Skeletal muscle satellite cell (primary cell): ENCODE measurements at regions not wholly inside any gene's neighbourhood (a gene's known extent, or its start where the extent isn't known, plus 50 kb on each side); places are given as distances from the start of the nearest gene placed in this dataset.
A peak's percentile ranks its signal among the peaks of the same experiment; 100 is the strongest.

Experiments
- H3K27me3 ChIP-seq: 2 replicates; pipeline ENCODE4 v1.7.0; 2013; ENCODE audit warnings: low read length; ENCODE audit not compliant: control insufficient read depth, insufficient read depth
- H3K36me3 ChIP-seq: 2 replicates; pipeline ENCODE4 v1.7.0; 2013; ENCODE audit warnings: mild to moderate bottlenecking, control low read depth, low read length; ENCODE audit not compliant: insufficient read depth
- H3K4me1 ChIP-seq: 2 replicates; pipeline ENCODE4 v1.7.0; 2013; ENCODE audit warnings: low read length; ENCODE audit not compliant: control insufficient read depth, insufficient read depth
- H3K4me2 ChIP-seq: 2 replicates; pipeline ENCODE4 v1.7.0; 2013; ENCODE audit warnings: mild to moderate bottlenecking, low read length
- H3K4me3 ChIP-seq: 2 replicates; pipeline ENCODE4 v1.7.0; 2013; ENCODE audit warnings: low read length
- H3K9ac ChIP-seq: 2 replicates; pipeline ENCODE4 v1.7.0; 2013; ENCODE audit warnings: mild to moderate bottlenecking, low read depth, low read length, moderate library complexity
- H3K9me3 ChIP-seq: replicated peaks from 2 replicates; pipeline ENCODE4 v1.7.0; 2013; ENCODE audit warnings: mild to moderate bottlenecking, control low read depth, low read length

DNA sequence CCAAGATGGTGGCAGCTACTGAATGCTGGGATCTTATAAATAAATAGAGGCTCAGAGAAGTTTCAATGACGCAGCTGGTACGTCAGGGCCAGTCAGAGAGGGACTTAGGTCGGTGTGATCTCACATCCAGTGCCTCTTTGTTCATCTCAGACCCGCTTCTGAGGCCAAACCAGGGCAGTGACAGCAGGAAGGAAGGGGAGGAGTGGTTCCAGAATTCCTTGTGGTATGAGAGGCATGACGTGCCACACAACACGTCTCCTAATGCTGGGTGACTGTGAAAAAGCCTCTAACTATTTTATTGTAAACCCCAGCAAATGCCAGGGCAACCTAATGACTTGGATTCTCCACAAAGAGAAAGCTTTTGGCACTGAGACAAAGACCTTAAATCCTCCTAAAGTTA lies 423.3 kb downstream of the LPIN1 start:
- Histone ChIP-seq H3K36me3 (no peaks in the 10 kb centered on the region), H3K9me3 (no peaks in the 10 kb centered on the region), H3K4me2 (no peak overlapping the region), H3K9ac (peak overlapping the region; percentile 62), H3K4me1 (peaks cover 22% of the 10 kb centered on the region), H3K4me3 (no peak overlapping the region), H3K27me3 (no peaks in the 10 kb centered on the region)

DNA sequence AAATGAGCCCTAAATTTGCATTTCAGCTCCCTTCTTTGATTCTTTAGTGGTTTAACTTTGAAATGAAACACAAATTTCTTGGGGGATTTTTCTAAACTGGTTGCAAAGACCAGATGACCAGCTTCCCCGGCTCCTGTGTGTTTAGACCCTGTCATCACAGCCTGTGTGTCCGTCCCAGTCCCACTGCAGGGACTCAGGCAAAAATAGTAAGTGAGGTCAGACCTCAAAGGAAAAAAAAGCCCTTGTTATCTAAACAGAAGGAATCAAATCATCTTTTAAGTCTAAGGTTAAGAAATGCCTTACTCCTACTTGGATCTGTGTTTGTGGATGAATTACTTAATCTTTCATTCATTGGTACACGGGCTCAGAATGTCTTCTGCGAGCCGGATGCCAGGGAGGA lies 423.7 kb downstream of the LPIN1 start:
- Histone ChIP-seq H3K9ac (peak overlapping the region; percentile 57), H3K27me3 (no peaks in the 10 kb centered on the region), H3K4me3 (no peak overlapping the region), H3K4me1 (peaks cover 22% of the 10 kb centered on the region), H3K4me2 (no peak overlapping the region), H3K36me3 (no peaks in the 10 kb centered on the region), H3K9me3 (no peaks in the 10 kb centered on the region)

DNA sequence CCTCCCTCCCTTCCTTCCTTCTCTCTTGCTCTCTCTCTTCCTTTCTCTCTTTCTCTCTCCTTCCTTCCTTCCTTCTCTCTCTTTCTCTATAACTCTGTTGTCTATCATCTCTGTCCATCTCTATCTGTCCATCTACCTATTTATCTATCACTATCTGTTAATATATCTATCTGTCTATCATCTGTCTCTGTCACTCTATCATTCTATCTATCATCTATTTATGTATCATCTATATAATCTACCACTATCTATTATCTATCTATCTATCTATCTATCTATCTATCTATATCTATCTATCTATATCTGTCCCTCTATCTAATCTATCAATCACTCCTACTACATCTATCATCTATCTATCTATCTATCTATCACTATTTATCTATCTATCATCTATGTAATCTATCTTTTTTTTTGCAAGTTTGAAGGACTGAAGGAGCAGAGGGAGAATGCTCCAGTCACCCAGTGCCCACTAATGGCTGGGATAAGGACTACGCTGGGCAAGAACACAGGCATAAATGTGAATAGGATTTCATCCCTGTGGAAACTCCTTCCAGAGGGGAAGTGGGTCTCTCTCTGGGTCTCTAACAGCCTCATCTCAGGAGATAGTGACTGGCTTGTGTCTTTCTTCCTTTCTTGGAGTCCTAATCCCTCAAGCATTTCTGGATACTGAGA lies 427.0 kb downstream of the LPIN1 start:
- Histone ChIP-seq H3K4me3 (no peak overlapping the region), H3K4me1 (peaks cover 33% of the 10 kb centered on the region), H3K9ac (no peak overlapping the region), H3K27me3 (no peaks in the 10 kb centered on the region), H3K36me3 (no peaks in the 10 kb centered on the region), H3K4me2 (no peak overlapping the region), H3K9me3 (no peaks in the 10 kb centered on the region)

DNA sequence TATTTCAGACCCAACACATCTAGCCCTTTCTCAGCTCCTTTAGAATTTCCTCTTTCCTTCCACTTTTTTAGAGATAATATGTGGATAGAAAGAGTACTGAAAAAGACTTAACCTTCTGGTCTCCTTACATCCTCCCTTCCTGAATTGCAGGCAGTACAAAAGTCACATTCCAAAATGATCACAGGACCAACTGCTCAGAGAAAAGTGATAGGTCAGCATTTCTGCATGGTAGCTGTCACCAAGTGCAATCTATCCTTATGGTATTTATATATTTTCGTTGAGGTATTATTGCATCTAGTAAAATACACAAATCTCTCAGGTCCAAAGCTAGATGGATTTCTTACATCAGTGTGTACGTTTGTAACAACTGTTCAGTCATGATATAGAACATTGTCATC lies 427.5 kb downstream of the LPIN1 start:
- H3K36me3 ChIP-seq = no peaks in the 10 kb centered on the region
- H3K4me1 ChIP-seq = peaks cover 28% of the 10 kb centered on the region

DNA sequence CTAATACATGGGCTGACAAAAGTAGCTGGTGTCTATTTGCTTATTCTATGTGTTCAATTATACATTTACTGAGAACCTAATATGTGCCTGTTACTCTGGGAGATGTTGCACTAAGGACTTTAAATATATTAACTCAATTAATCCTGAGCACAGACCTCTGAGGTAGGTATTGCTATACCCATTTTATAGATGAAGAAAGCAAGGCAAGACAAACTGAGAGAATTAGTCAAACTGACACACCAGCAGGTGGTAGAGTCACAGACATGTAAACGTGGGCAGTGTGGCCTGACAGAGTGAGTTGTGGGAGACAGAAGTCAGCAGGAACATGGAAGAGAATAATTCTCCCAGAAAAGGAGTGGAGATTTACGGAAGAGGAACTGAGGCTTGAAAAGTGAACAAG lies 428.9 kb downstream of the LPIN1 start:
- Histone ChIP-seq H3K4me1 (peaks cover 14% of the 10 kb centered on the region), H3K4me2 (no peak overlapping the region), H3K36me3 (no peaks in the 10 kb centered on the region), H3K27me3 (no peaks in the 10 kb centered on the region), H3K9ac (no peak overlapping the region), H3K4me3 (no peak overlapping the region), H3K9me3 (no peaks in the 10 kb centered on the region)

More for the DNA sequence above, 427.5 kb downstream of the LPIN1 start:
- H3K4me3 ChIP-seq = no peak overlapping the region
- no peak overlapping the region for H3K9ac ChIP-seq
- no peaks in the 10 kb centered on the region for H3K9me3 ChIP-seq
- H3K4me2 ChIP-seq = no peak overlapping the region
- no peaks in the 10 kb centered on the region for H3K27me3 ChIP-seq

DNA sequence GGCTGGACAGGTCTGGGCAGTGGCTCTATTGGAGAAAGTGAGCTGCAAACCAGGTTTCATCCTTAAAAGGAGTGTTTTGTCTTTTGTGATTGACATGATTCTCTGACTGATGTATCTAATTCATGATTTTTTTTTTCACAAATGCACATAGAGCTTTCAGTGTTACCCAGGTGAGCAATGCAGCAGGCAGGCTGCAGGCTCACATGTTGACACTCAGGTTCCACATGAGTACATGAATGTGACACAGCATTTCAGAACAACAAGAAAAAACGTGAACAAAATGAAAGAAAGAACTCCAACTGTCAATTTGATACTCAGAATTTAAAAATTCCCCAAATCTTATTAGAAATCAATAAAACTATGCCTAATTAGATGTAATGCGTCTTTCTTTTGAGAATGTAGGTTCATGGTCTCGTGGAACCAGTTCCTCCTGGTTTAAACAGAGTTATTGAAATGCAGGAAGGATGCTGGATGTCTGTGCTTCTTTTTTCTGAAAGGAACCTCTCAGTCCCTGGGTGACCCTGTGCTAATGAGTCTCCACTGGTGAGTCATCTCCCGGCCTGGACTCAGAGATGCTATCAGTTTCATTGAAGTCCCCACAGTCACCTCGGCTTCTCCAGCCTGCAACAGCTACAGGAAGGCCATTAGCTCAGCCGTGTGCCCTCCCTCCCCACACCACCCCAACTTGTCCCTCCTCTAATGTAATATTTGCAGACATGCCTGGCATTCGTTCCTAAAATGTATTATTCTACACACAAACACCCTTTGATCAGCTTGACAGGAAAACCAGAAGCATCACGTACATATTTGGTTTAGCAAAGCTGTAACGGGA lies 430.4 kb downstream of the LPIN1 start:
- Histone ChIP-seq H3K4me3 (no peak overlapping the region), H3K9ac (no peak overlapping the region), H3K27me3 (peaks cover 5% of the 10 kb centered on the region), H3K4me2 (peak overlapping the region; percentile 40), H3K9me3 (no peaks in the 10 kb centered on the region), H3K36me3 (no peaks in the 10 kb centered on the region), H3K4me1 (peaks cover 12% of the 10 kb centered on the region)

DNA sequence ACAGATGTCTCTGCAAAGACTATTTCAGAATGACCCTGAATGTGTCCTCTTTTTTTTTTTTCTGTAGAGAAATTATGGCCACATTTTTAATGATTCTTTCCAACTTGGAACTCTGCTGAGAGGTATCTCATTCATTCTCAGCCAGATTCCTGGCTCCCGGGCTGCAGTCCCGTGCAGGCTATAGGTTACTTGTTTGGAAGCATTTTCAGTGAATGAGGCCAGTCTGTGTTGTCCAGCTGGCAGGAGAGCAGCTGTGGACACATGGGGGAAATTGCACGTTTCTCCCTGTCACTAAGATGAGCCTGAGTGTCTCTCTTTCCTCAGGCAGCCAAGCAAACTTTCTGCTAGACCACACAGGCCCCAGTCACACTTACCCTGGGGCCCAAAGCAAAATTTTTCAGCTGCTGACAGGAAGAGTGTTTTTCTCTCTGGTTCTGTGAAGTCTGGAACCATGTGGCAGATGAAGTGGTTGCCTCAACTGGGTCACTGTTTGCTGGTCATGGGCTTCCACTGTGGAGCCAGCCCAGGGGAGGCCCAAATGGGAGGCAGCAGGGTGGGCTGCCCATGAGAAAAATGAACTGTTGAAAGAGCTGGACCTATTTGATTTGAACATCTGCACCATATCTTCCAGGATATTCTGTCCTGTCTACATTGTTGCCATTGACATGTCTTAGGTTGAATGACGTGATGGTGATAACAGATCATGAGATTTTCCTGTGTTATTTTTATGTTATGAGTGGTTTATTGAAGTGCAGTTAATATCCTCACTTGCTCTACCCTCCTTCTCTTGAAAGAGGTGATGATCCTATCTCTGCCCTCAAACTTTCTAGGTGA lies 431.2 kb downstream of the LPIN1 start:
- Histone ChIP-seq H3K4me2 (peak overlapping the region; percentile 40), H3K9ac (no peak overlapping the region), H3K4me3 (no peak overlapping the region), H3K9me3 (no peaks in the 10 kb centered on the region), H3K4me1 (peaks cover 12% of the 10 kb centered on the region), H3K27me3 (peaks cover 7% of the 10 kb centered on the region), H3K36me3 (no peaks in the 10 kb centered on the region)

DNA sequence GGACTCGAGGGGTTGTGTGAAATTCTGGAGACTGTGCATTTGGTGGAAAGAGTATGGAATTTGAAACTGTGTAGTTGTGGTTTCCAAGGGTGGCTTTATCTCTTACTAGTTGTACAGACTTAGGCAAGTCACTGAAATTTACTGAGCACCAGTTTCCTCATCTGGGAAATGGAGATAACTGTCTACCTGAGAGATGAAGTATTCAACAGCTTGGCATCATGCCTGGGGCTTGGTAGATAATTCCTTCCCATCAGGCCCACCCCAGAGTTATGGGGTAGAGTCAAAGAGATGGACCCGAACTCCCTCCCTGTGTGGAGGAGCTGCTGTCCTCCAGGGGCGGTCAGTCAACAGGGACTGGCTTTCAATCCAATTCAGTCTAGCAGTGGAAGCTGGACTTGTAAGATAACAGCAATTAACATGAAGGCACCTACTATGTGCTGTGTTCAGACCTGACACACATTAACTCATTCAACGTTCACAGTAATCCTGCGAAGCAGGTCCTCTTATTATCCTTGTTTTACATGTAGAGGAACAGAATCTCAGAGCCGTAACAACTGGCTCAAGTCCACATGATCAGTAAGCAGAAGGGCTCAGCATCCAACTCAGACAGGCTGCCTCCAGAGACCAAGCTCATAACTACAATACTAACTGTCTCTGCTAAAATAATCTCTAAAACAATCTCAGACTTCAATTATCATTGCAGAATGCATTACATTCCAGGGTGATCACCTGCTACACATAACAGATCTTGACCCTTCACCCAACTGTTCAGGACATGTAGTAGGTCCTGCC lies 432.1 kb downstream of the LPIN1 start:
- Histone ChIP-seq H3K9me3 (no peaks in the 10 kb centered on the region), H3K4me2 (no peak overlapping the region), H3K36me3 (no peaks in the 10 kb centered on the region), H3K9ac (no peak overlapping the region), H3K27me3 (peaks cover 7% of the 10 kb centered on the region), H3K4me3 (no peak overlapping the region), H3K4me1 (peaks cover 12% of the 10 kb centered on the region)

DNA sequence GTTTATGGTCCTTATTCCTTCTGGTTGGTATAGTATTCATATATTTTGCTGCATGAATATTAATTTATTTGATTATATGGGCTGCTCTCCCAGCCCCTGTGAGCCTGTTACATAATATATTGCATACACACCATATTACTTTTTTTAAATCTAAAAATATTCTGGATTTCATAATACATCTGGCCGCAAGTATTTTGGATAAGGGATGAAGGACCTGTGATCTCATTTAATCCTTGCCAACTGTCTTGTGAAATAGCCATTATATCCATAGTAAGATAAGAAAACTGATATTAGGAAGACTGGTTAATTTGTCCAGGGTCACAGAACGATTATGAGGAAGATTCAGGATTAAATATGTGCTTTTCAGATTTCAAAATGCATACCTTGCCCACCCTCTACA lies 433.6 kb downstream of the LPIN1 start:
- no peak overlapping the region for H3K4me3 ChIP-seq
- H3K4me2 ChIP-seq = no peak overlapping the region
- H3K9ac ChIP-seq = no peak overlapping the region
- H3K36me3 ChIP-seq = no peaks in the 10 kb centered on the region
- H3K27me3 ChIP-seq = peaks cover 7% of the 10 kb centered on the region
- H3K9me3 ChIP-seq = no peaks in the 10 kb centered on the region
- peaks cover 12% of the 10 kb centered on the region for H3K4me1 ChIP-seq

DNA sequence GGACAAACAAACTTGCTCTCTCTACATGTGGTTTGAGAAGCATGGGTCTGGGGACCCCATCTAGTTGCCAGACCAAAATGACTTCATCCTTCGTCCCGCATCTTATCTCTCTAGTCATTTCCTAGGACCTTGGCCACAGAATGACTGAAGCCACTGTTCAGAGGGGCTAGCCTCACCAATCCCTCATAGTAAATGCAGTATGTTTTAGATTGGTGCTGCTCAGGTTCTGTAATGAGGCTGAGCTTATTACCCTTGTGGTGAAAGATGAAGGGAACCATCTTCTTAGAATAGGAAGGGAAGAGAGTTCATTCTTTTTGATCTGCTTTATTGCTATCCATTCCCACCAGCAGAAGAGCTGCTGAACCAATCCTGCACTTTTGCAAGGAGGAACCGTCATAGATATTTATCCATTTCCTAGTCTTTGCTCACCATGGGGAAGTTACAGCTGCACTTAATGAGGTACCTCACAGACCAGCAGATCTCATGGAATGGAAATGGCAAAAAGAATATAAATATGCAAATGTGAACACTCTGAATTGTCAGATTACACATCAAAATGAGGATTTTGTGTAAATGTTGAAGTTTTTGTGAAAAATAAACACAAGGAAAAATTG lies 436.7 kb downstream of the LPIN1 start:
- Histone ChIP-seq H3K4me2 (no peak overlapping the region), H3K27me3 (peaks cover 7% of the 10 kb centered on the region), H3K9me3 (no peaks in the 10 kb centered on the region), H3K4me1 (no peaks in the 10 kb centered on the region), H3K9ac (no peak overlapping the region), H3K4me3 (no peak overlapping the region), H3K36me3 (no peaks in the 10 kb centered on the region)
